ENCODE measurements at regions not wholly inside any gene's neighbourhood (a gene's known extent, or its start where the extent isn't known, plus 50 kb on each side); places are given as distances from the start of the nearest gene placed in this dataset.

GRCh38 chr11:69905611-69906452 is 86.6 kb upstream of the FGF3 start:
- no peaks in the 10 kb centered on the region for H3K36me3 Mint-ChIP-seq (ENCODE audit: insufficient read depth)
- no peak for DNase-seq
- H3K4me3 Mint-ChIP-seq: no peak overlapping the region
- H3K27me3 Mint-ChIP-seq (ENCODE audit: low read depth): peaks cover 28% of the 10 kb centered on the region
- no peaks in the 10 kb centered on the region for H3K4me1 Mint-ChIP-seq (ENCODE audit: low read depth)
- no peaks in the 10 kb centered on the region for H3K9me3 Mint-ChIP-seq
- no peak for ATAC-seq

GRCh38 chr11:69906453-69906907 is 87.3 kb upstream of the FGF3 start:
- Mint-ChIP-seq H3K27me3 (ENCODE audit: low read depth) (peaks cover 31% of the 10 kb centered on the region), H3K4me3 (no peak overlapping the region), H3K9me3 (no peaks in the 10 kb centered on the region), H3K36me3 (ENCODE audit: insufficient read depth) (no peaks in the 10 kb centered on the region), H3K4me1 (ENCODE audit: low read depth) (no peaks in the 10 kb centered on the region)
- DNase-seq: no peak
- no peak for ATAC-seq

GRCh38 chr11:69907611-69908010 is 88.4 kb upstream of the FGF3 start:
- ATAC-seq: no peak
- Mint-ChIP-seq H3K4me3 (no peak overlapping the region), H3K36me3 (ENCODE audit: insufficient read depth) (no peaks in the 10 kb centered on the region), H3K27me3 (ENCODE audit: low read depth) (peaks cover 38% of the 10 kb centered on the region), H3K9me3 (no peaks in the 10 kb centered on the region), H3K4me1 (ENCODE audit: low read depth) (no peaks in the 10 kb centered on the region)
- no peak for DNase-seq

- ATAC-seq: no peak
- Mint-ChIP-seq H3K9me3 (no peaks in the 10 kb centered on the region), H3K27me3 (ENCODE audit: low read depth) (peaks cover 40% of the 10 kb centered on the region), H3K4me1 (ENCODE audit: low read depth) (no peaks in the 10 kb centered on the region), H3K36me3 (ENCODE audit: insufficient read depth) (no peaks in the 10 kb centered on the region), H3K4me3 (no peak overlapping the region)
- DNase-seq: no peak
These were observed 89.5 kb upstream of the FGF3 start for GRCh38 chr11:69908511-69909220.

GRCh38 chr11:69909561-69910518 is 90.6 kb upstream of the FGF3 start:
- H3K4me3 Mint-ChIP-seq: no peak overlapping the region
- no peaks in the 10 kb centered on the region for H3K9me3 Mint-ChIP-seq
- ATAC-seq: no peak
- H3K27me3 Mint-ChIP-seq (ENCODE audit: low read depth): peaks cover 38% of the 10 kb centered on the region
- no peak for DNase-seq
- H3K36me3 Mint-ChIP-seq (ENCODE audit: insufficient read depth): no peaks in the 10 kb centered on the region
- no peaks in the 10 kb centered on the region for H3K4me1 Mint-ChIP-seq (ENCODE audit: low read depth)

- ATAC-seq: no peak
- Mint-ChIP-seq H3K27me3 (ENCODE audit: low read depth) (peaks cover 43% of the 10 kb centered on the region), H3K4me1 (ENCODE audit: low read depth) (no peaks in the 10 kb centered on the region), H3K36me3 (ENCODE audit: insufficient read depth) (no peaks in the 10 kb centered on the region), H3K4me3 (no peak overlapping the region), H3K9me3 (no peaks in the 10 kb centered on the region)
- DNase-seq: no peak
These were observed 91.5 kb upstream of the FGF3 start for GRCh38 chr11:69910519-69911309.

GRCh38 chr11:69911310-69912160 is 92.3 kb upstream of the FGF3 start:
- DNase-seq (no peak), ATAC-seq (no peak)
- Mint-ChIP-seq H3K4me1 (ENCODE audit: low read depth) (no peaks in the 10 kb centered on the region), H3K27me3 (ENCODE audit: low read depth) (peaks cover 42% of the 10 kb centered on the region), H3K4me3 (no peak overlapping the region), H3K9me3 (no peaks in the 10 kb centered on the region), H3K36me3 (ENCODE audit: insufficient read depth) (no peaks in the 10 kb centered on the region)

- H3K36me3 Mint-ChIP-seq (ENCODE audit: insufficient read depth): no peaks in the 10 kb centered on the region
- no peak for ATAC-seq
- H3K27me3 Mint-ChIP-seq (ENCODE audit: low read depth): peaks cover 36% of the 10 kb centered on the region
- no peak overlapping the region for H3K4me3 Mint-ChIP-seq
- no peak for DNase-seq
- H3K4me1 Mint-ChIP-seq (ENCODE audit: low read depth): no peaks in the 10 kb centered on the region
- no peaks in the 10 kb centered on the region for H3K9me3 Mint-ChIP-seq
These were observed 93.1 kb upstream of the FGF3 start for GRCh38 chr11:69912161-69912910.

- H3K27me3 Mint-ChIP-seq (ENCODE audit: low read depth): peaks cover 33% of the 10 kb centered on the region
- no peak overlapping the region for H3K4me3 Mint-ChIP-seq
- peak in 1 of 2 donors; percentile 46 for ATAC-seq
- no peak for DNase-seq
- no peaks in the 10 kb centered on the region for H3K36me3 Mint-ChIP-seq (ENCODE audit: insufficient read depth)
- no peaks in the 10 kb centered on the region for H3K4me1 Mint-ChIP-seq (ENCODE audit: low read depth)
- H3K9me3 Mint-ChIP-seq: no peaks in the 10 kb centered on the region
These were observed 93.8 kb upstream of the FGF3 start for GRCh38 chr11:69912911-69913451.

- H3K36me3 Mint-ChIP-seq (ENCODE audit: insufficient read depth): no peaks in the 10 kb centered on the region
- ATAC-seq: no peak
- no peaks in the 10 kb centered on the region for H3K9me3 Mint-ChIP-seq
- H3K4me3 Mint-ChIP-seq: no peak overlapping the region
- H3K27me3 Mint-ChIP-seq (ENCODE audit: low read depth): peaks cover 32% of the 10 kb centered on the region
- DNase-seq: no peak
- H3K4me1 Mint-ChIP-seq (ENCODE audit: low read depth): no peaks in the 10 kb centered on the region
These were observed 94.5 kb upstream of the FGF3 start for GRCh38 chr11:69913591-69914285.

- DNase-seq (no peak), ATAC-seq (no peak)
- Mint-ChIP-seq H3K9me3 (no peaks in the 10 kb centered on the region), H3K36me3 (ENCODE audit: insufficient read depth) (no peaks in the 10 kb centered on the region), H3K4me3 (no peak overlapping the region), H3K4me1 (ENCODE audit: low read depth) (no peaks in the 10 kb centered on the region), H3K27me3 (ENCODE audit: low read depth) (peaks cover 32% of the 10 kb centered on the region)
These were observed 95.3 kb upstream of the FGF3 start for GRCh38 chr11:69914286-69915150.

Measured in activated T-cell treated with anti-CD3 and anti-CD28 coated beads, Interleukin-2, amount 50 U/mL, for 4 hours (primary cell).